ENCODE measurements at regions not wholly inside any gene's neighbourhood (a gene's known extent, or its start where the extent isn't known, plus 50 kb on each side); places are given as distances from the start of the nearest gene placed in this dataset.
A peak's percentile ranks its signal among the peaks of the same experiment; 100 is the strongest.

- DNase-seq, result peak; percentile 80
Measured at GRCh38 chr2:88802026-88802425, 110.6 kb downstream of the RPIA start.

GRCh38 chr2:88807237-88807962 lies 115.9 kb downstream of the RPIA start:
- no peak for DNase-seq

- no peak for DNase-seq
Measured at GRCh38 chr2:88808083-88808482, 116.6 kb downstream of the RPIA start.

DNA sequence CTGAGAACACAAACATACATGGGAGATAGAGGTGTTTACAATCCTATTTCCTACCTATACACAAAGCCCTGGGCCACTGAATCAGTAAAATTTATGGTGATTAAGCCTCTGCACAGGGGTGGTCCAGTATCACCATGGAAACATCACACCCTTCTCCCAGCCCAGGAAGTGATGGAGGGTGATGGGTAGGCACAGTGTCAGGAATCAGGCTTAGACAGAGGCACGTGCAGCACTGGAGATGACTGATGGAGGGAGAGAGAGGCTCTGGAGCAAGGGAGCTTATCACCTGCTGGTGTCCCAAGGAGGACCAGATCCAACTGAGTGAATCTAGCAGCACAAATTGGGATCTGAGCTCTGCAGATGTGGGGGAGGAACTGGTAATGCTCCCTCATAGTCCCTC lies 117.2 kb downstream of the RPIA start:
- DNase-seq, result no peak

DNA sequence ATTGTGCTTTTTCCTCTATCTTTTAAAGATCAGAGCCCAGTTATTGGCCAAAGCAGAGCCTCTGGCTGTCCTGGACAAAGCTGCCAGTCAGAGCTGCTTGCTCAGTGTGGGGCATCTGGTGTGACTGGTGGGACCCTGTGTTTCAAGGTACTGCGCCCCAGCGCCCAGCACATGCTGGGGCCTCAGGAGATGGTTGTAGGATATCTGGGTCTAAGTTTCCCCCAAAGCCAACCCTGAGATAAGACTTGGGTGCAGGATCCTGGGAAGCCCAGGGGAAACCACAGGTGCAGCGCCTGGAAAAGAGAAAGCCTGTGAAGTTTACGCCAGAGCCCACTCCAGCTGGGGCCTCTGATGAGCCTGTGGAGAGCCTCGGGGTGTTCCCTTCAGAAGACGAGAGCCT lies 117.7 kb downstream of the RPIA start:
- no peak for DNase-seq

GRCh38 chr2:88810017-88810416 lies 118.5 kb downstream of the RPIA start:
- DNase-seq, result peak; percentile 13

DNA sequence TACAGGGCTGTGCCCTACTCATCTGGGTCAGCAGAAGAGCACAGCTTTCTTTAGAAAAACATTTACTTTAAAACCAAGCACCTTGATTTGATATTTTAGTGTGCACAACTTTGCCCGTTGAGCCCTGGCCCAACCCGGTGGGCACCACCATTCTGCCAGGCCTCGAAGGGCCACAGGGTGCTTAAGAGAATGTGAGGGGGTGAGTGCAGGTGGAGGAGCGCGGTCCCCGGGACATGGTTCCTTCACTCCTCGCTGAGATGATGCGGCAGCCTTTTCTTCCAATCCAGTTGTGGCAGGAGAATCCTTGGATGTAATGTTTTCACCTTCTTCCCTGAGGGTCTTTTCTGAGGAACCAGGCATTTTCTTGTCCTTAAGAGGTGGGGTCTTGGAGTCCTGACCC lies 119.0 kb downstream of the RPIA start:
- no peak for DNase-seq

- peak; percentile 7 for DNase-seq
Measured at GRCh38 chr2:88811233-88811632, 119.8 kb downstream of the RPIA start.

DNA sequence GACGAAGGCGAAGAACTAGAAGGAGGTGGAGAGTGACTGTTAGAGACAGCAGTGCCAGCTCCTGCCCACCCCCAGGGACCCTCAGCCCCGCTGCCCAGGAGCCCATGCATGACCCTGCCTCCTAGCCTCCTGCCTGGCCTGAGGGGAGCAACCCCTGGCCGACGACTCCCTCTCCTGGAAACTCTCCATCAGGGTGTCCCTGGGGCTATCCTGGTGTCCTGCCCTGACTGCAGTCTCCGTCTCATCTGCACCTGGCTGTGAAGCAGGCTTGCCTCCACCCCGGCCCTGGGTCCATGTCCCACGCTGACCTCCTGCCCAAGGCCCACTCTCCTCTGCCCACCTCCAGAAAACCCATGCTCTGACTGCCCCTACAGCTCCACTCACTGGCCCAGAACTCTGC lies 120.2 kb downstream of the RPIA start:
- no peak for DNase-seq

GRCh38 chr2:88813612-88814011 lies 122.1 kb downstream of the RPIA start:
- DNase-seq, result no peak

DNA sequence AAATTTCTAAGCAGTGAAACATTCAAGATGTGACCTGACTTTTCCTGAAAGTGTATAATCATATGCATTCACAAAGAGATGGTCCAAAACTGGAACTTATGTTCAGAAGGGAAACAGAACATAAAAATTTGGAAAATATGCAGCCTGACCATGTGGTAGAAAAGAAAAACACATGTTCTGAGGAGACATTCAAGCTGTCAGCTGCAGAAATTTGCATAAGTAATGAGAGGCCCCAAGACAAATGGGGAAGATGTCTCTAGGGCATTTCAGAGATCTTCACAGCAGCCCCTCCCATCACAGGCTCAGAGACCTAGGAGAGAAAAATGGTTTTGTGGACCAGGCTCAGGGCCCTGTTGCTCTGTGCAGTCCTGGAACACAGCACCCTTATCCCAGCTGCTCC lies 123.8 kb downstream of the RPIA start:
- DNase-seq, result no peak

DNA sequence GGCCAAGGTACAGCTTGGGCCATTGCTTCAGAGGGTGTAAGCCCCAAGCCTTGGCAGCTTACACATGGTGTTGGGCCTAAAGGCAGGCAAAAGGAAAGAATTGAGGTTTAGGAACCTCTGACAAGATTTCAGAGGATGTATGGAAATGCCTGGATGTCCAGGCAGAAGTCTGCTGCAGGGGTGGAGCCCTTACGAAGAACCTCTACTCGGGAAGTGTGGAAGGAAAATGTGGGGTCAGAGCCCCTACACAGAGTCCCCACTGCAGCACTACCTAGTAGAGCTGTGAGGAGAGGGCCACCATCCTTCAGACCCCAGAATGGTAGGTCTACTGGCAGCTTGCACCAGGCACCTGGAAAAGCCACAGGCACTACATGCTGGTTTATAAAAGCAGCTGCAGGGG lies 124.2 kb downstream of the RPIA start:
- DNase-seq, result no peak

DNA sequence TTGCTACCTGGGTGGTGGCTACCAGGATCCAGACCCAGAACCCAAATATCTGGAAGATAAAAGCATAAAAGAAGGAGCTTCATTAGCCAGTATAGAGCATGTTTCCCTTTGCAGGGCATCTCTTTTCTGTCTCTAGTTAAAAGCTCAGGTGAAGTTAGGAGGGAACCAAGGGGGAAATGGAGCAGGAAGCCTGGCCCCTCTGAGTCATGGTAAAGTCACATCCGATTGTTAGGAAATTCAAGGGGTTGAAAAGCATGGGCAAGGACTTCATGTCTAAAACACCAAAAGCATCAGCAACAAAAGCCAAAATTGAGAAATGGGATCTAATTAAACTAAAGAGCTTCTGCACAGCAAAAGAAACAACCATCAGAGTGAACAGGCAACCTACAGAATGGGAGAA lies 126.9 kb downstream of the RPIA start:
- no peak for DNase-seq

- DNase-seq, result no peak
Measured at GRCh38 chr2:88824951-88825350, 133.5 kb downstream of the RPIA start.

GRCh38 chr2:88826399-88826798 lies 134.9 kb downstream of the RPIA start:
- DNase-seq, result no peak

GRCh38 chr2:88827821-88828220 lies 136.3 kb downstream of the RPIA start:
- DNase-seq, result no peak

- no peak for DNase-seq
Measured at GRCh38 chr2:88828397-88829137, 137.1 kb downstream of the RPIA start.

DNA sequence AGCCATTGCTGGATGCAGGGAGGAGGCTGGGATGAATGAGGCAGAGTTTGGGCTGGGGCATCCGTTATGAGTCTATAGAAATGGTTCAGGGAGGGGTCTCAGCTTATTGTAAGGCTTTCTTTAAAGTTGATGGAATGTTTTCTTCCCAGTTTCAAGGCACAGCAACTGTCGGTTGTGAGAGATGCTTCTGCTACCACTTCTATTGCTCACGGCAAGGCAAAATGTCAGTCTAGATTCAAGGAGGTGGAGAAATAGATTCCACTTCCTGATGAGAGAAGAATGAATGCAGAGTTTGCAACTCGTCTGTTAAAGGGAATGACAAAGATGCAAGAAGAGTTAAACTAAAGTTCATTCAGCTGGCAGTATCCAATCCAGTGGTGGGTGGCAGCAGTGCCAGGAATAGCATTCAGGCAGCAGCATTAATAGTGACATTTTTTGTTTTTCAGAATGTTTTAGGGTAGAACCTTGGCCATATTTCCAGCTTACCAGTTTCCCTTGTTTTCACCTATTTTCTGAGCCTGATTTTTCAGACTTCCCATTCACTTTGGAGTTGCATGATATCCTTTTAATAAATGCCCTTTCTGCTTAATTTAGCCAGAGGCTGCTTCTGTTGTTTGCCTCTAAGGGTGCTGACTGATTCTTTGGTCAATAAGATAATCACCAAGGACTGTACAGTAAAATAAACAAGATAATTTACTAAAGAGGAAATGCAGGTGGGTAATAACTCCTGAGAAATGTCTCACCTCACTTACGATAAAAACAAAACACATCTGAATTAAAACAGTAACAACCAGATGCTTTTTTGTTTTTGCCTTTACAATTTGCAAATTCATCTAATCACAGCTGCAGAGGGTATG lies 138.4 kb downstream of the RPIA start:
- DNase-seq, result no peak

DNA sequence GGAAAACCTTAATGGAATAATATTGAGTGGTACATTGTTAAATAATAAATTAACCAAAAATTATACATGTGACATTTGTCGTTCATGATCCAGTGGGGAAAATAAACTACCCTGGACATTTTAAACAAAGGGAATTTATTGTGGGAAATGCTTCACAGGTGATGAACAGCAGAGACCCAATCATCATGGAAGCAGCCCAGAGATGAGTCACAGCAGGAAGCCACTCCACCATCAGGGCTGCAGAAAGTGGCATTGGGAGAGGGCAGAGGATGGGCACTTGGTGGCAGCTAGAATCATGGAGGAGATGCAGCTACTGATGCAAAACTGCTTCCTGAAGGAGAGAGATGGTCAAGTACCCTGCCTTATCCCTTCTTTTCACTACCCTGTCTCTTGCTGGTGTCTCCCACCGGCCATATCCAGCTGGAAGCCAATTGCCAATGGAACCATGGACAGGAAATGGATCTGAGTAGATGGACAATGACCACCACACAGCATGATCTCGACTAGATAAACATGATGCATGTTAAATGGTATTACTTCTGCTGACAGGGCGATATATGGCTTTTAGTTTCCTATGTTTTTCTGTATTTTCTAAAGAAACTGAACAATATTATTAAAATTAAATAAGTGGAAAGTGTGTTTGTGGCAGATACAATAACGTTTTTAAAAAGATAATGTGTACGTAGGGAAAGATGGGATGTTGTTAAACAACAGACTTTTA lies 139.8 kb downstream of the RPIA start:
- no peak for DNase-seq

DNA sequence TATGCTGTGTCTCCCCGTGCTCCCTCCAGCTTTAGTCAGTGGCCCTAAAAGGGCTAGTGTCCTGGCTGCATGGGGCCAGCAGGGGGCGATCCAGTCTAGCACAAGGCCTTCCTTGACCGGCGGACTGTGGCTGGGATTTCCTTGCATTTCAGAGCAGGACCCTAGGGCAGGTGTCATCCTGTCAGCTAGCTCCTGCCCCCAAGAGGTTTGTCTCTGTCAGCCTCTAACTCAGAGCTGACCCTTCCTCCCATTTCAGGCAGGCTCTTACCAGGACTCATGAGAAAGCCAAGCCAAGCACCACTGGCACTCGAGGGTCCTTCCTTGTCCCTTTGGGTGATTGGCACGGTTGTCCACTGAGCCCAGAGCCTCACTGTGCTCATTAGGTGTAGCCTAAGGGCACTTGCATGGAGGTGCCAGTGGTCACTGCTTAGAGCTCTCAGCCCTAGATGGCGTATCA lies 140.3 kb downstream of the RPIA start:
- peak; percentile 43 for DNase-seq

- no peak for DNase-seq
Measured at GRCh38 chr2:88832311-88832991, 141.0 kb downstream of the RPIA start.

GRCh38 chr2:88832992-88833389 lies 141.5 kb downstream of the RPIA start:
- DNase-seq, result no peak
